Cardiac fibroblast (primary cell): ENCODE measurements at regions not wholly inside any gene's neighbourhood (a gene's known extent, or its start where the extent isn't known, plus 50 kb on each side); places are given as distances from the start of the nearest gene placed in this dataset.
A peak's percentile ranks its signal among the peaks of the same experiment; 100 is the strongest.

ENCODE experiments used
- DNase-seq, 2 donors: peaks; one replicate each; pipeline versions ENCODE4 v3.0.0 to v3.0.0-alpha.2; 2010; ENCODE audit warnings: low read depth in 2 of 2
- H3K4me3 ChIP-seq, 2 donors: replicated peaks in 1 of 2; 1 replicate in 1 of 2; 2 replicates in 1 of 2; pipeline ENCODE4 v1.5.1; 2011; ENCODE audit warnings: low read depth in 2 of 2, low read length in 2 of 2, mild to moderate bottlenecking in 2 of 2, moderate library complexity in 1 of 2
- TF ChIP-seq, protein P1 (sequence below): IDR thresholded peaks from one replicate; pipeline ENCODE4 v1.5.1; 2011; ENCODE audit warnings: low read depth, mild to moderate bottlenecking, low read length, inconsistent platforms

DNA sequence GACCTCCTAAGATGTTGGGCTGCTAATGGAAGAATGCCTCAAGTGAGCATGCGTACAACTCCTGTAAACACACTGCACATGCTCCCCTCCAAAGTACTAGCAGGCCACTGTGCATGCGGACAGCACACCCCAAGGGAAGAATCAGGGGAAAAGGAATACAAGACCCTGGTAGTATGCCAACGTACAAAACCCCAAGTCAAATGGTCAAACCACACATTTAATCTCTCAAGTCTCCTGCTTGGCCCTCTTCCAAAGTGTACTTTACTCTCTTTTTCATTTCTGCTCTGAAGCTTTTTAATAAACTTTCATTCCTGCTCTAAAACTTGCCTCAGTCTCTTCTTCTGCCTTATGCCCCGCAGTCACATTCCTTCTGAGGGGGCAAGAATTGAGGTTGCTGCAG is 466.4 kb downstream of the DMRTA1 start:
- H3K4me3 ChIP-seq, result no peak overlapping the region
- no peak for DNase-seq
- TF ChIP-seq, protein P1, sequence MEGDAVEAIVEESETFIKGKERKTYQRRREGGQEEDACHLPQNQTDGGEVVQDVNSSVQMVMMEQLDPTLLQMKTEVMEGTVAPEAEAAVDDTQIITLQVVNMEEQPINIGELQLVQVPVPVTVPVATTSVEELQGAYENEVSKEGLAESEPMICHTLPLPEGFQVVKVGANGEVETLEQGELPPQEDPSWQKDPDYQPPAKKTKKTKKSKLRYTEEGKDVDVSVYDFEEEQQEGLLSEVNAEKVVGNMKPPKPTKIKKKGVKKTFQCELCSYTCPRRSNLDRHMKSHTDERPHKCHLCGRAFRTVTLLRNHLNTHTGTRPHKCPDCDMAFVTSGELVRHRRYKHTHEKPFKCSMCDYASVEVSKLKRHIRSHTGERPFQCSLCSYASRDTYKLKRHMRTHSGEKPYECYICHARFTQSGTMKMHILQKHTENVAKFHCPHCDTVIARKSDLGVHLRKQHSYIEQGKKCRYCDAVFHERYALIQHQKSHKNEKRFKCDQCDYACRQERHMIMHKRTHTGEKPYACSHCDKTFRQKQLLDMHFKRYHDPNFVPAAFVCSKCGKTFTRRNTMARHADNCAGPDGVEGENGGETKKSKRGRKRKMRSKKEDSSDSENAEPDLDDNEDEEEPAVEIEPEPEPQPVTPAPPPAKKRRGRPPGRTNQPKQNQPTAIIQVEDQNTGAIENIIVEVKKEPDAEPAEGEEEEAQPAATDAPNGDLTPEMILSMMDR, result no peak

DNA sequence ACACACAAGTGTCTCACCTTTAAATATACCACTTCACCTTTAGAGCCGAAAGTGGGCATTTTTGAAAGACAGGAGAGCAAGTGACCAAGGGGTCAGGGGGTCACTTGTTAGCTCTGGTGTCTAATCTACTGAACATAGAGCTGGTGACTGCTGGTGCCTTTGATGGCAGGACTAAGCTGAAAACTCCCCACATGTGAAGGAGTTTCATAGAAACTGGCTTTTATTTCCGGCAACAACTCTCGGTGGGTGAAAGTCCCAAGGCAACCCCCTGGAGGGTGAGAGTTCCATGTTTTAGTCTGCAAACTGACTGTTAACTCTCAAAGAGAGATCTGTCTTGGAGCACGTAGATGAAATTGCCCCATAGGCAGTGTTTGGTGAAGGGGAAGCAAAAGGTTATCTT is 466.9 kb downstream of the DMRTA1 start:
- no peak for DNase-seq
- no peak overlapping the region for H3K4me3 ChIP-seq
- TF ChIP-seq, protein P1, result no peak

DNA sequence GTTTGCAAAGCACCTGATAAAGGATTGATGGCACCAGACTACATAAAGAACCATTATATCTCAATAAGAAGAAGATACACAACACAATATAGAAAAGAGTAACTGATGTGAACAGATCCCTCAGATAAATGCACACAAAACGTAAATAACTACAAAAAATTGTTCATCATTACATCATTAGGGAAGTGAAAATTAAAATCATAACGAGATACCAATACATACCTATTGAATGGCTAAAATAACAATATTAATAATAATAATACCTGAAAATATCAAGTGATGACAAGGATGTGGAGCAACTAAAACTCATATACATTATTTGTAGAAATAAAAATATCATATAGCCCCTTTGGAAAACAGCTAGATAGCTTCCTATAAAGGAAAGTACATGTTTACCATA is 469.5 kb downstream of the DMRTA1 start:
- no peak for DNase-seq
- TF ChIP-seq, protein P1, result no peak

DNA sequence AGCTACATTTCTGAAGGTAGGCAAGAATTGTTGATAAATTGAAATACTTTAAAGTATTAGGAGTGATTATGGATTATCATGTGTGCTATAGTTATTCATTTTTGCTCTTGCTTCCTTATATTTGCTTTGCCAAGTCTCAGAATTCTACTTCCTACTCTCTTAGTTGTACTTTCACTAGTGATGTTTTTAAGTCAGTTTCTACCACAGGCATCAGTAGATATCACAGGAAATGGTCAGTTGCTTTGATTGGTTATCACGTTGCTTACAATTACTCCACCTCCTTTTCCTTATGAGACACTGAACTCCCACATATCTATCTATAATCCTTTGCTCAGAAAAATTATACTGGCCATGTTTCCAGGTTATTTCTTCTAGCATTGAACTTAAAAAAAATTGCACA is 472.8 kb downstream of the DMRTA1 start:
- no peak overlapping the region for H3K4me3 ChIP-seq
- TF ChIP-seq, protein P1, result no peak
- no peak for DNase-seq

More for the DNA sequence above, 469.5 kb downstream of the DMRTA1 start:
- no peak overlapping the region for H3K4me3 ChIP-seq

DNA sequence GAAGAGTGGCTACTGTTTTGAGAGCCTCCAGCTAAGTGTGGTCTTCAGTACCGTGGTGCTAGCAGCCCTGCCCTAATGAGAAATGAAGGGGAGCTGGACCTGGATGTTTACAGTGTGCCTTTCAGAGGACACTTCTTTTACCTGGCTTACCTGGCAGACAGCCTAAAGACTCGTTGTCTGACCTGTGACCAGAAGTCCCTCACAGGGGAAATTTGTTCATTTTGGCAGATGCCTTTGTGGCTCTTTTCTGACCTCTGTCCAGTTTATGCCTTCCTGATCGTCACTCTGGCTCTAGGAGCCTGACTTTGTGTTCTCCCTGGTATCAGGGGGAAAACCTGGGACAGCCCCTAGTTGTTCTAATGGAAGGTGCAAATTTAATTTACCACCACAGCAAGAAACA is 475.1 kb downstream of the DMRTA1 start:
- no peak for DNase-seq
- TF ChIP-seq, protein P1, result no peak
- no peak overlapping the region for H3K4me3 ChIP-seq

DNA sequence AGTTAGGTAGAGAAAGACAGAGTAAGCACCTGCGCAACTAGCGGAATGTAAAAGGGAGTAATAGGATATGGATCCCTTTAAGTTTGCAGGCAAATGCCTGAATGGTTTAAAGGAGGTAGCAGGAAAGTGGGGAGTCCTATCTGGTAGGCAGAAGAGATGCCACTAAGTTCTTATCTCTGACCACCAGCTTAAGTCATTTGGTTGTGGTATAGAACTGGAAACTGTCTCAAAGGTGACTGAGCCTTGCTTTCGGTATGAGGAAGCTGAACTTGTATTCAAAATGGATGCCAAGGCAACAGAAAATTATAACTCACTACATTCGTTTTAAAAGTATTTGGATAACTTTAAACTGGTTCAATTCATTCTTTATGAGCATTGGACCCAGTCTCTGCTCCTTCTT is 475.6 kb downstream of the DMRTA1 start:
- TF ChIP-seq, protein P1, result no peak
- H3K4me3 ChIP-seq, result no peak overlapping the region
- DNase-seq, result no peak

DNA sequence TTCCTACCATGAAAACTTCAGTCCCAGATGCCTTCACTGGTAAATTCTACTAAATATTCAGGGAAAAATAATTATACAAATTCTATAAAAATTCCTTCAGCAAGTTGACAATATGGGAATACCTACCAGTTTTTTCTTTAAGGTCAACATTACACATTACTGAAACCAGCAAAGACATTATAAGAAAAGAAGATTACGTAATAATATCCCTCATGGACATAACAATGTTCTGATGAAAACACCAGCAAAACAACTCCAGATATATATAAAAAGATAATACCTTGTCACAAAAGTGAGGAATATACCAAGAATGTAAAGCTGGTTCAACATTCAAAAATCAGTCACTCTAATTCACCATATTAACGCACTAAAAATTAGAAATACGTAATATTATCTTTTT is 507.9 kb downstream of the DMRTA1 start:
- peak in 1 of 2 donors; percentile 1 for DNase-seq
- TF ChIP-seq, protein P1, result no peak
- H3K4me3 ChIP-seq, result no peak overlapping the region
